ENCODE measurements at regions not wholly inside any gene's neighbourhood (a gene's known extent, or its start where the extent isn't known, plus 50 kb on each side); places are given as distances from the start of the nearest gene placed in this dataset.

DNA sequence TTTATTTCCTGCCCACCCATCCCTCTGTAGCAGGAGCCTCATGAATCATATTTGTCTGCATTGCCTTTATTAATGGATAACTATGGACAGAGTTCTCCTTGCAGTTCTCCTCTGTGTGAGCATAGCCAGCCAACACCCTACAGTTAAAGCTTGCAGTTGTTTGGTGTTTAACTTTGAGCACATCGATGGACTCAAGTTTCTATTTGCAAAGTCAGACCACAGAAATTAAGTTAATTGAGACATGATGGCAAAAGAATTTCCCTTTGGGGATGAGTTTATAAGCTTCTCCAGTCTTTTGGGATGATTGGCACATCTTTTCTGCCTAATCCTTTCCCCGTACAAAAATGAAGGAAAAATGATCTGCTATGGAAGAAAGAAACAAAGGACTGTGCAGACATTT is 398.9 kb upstream of the THBS1 start:
- no peak for DNase-seq (ENCODE audit: low spot score)
- Histone ChIP-seq H3K27ac (ENCODE audit: low read depth, low read length, poor library complexity, severe bottlenecking) (no peak overlapping the region), H3K36me3 (ENCODE audit: insufficient read depth, low read length, poor library complexity, severe bottlenecking) (no peaks in the 10 kb centered on the region), H3K4me1 (ENCODE audit: insufficient read depth, low read length, poor library complexity, severe bottlenecking) (no peaks in the 10 kb centered on the region), H3K9me3 (ENCODE audit: low read depth, low read length, poor library complexity, severe bottlenecking) (no peaks in the 10 kb centered on the region), H3K27me3 (replicated peaks; ENCODE audit: insufficient read depth, low read depth, low read length, poor library complexity) (peaks cover 24% of the 10 kb centered on the region), H3K4me3 (ENCODE audit: low read depth, low read length, poor library complexity, severe bottlenecking) (no peak overlapping the region)
- no TSS peak for BruUV-seq (replicated peaks)
- intact Hi-C loops (cut with micrococcal nuclease; ENCODE audit: unreplicated experiment), result no loop called here
- CTCF ChIA-PET, result no interaction called here
- POLR2A ChIA-PET (ENCODE audit: low non-redundant PET), result no interaction called here
- TF ChIP-seq EZH2 (IDR thresholded peaks at IDR 0.05; ENCODE audit: borderline replicate concordance, low read depth, low read length, poor library complexity, severe bottlenecking), result no peak
- TF ChIP-seq, protein P1, sequence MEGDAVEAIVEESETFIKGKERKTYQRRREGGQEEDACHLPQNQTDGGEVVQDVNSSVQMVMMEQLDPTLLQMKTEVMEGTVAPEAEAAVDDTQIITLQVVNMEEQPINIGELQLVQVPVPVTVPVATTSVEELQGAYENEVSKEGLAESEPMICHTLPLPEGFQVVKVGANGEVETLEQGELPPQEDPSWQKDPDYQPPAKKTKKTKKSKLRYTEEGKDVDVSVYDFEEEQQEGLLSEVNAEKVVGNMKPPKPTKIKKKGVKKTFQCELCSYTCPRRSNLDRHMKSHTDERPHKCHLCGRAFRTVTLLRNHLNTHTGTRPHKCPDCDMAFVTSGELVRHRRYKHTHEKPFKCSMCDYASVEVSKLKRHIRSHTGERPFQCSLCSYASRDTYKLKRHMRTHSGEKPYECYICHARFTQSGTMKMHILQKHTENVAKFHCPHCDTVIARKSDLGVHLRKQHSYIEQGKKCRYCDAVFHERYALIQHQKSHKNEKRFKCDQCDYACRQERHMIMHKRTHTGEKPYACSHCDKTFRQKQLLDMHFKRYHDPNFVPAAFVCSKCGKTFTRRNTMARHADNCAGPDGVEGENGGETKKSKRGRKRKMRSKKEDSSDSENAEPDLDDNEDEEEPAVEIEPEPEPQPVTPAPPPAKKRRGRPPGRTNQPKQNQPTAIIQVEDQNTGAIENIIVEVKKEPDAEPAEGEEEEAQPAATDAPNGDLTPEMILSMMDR (conservative IDR thresholded peaks at IDR 0.05; ENCODE audit: low read depth, low read length), result no peak

DNA sequence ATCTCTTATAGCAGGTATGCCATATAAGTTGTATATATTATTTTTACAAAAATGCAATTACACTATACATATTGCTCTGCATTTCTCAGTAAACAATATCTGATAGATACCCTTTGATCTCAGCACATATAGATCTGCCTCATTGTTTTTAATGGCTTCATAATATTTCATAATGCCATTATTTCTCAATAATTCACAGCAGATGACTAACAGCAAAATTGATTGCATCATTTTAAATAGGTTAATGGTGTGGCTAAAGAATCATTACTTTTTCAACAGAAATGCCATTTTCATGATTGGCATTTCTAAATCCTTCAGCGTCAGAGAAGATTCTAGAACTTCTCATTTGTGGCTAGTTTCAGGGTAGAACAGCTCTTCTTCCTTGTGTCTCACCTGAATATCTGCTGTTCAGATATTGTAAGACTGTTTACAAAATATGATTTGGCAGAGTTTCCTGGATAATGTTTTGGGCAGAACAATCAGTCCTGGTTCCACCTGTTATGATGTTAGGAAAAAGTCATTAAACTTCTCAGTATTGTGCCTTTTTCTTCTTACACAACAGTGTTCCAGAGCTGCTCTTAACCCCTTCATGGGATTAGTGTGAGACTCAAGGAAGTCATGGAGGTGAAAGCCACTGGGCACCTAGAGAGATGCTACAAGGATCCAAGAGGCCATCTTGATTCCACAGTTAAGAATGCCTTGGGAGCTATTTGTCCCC is 397.6 kb upstream of the THBS1 start:
- no peak for TF ChIP-seq EZH2 (IDR thresholded peaks at IDR 0.05; ENCODE audit: borderline replicate concordance, low read depth, low read length, poor library complexity, severe bottlenecking)
- TF ChIP-seq, protein P1 (conservative IDR thresholded peaks at IDR 0.05; ENCODE audit: low read depth, low read length), result no peak
- Histone ChIP-seq H3K27me3 (replicated peaks; ENCODE audit: insufficient read depth, low read depth, low read length, poor library complexity) (peaks cover 25% of the 10 kb centered on the region), H3K36me3 (ENCODE audit: insufficient read depth, low read length, poor library complexity, severe bottlenecking) (no peaks in the 10 kb centered on the region), H3K9me3 (ENCODE audit: low read depth, low read length, poor library complexity, severe bottlenecking) (no peaks in the 10 kb centered on the region), H3K27ac (ENCODE audit: low read depth, low read length, poor library complexity, severe bottlenecking) (no peak overlapping the region), H3K4me1 (ENCODE audit: insufficient read depth, low read length, poor library complexity, severe bottlenecking) (no peaks in the 10 kb centered on the region), H3K4me3 (ENCODE audit: low read depth, low read length, poor library complexity, severe bottlenecking) (no peak overlapping the region)
- no peak for DNase-seq (ENCODE audit: low spot score)
- POLR2A ChIA-PET (ENCODE audit: low non-redundant PET), result no interaction called here
- BruUV-seq (replicated peaks), result no TSS peak
- CTCF ChIA-PET, result no interaction called here
- intact Hi-C loops (cut with micrococcal nuclease; ENCODE audit: unreplicated experiment), result no loop called here

GRCh38 chr15:39184701-39185390 is 396.0 kb upstream of the THBS1 start:
- CTCF ChIA-PET, result no interaction called here
- Histone ChIP-seq H3K4me3 (ENCODE audit: low read depth, low read length, poor library complexity, severe bottlenecking) (no peak overlapping the region), H3K27me3 (replicated peaks; ENCODE audit: insufficient read depth, low read depth, low read length, poor library complexity) (peaks cover 21% of the 10 kb centered on the region), H3K27ac (ENCODE audit: low read depth, low read length, poor library complexity, severe bottlenecking) (no peak overlapping the region), H3K4me1 (ENCODE audit: insufficient read depth, low read length, poor library complexity, severe bottlenecking) (no peaks in the 10 kb centered on the region), H3K36me3 (ENCODE audit: insufficient read depth, low read length, poor library complexity, severe bottlenecking) (no peaks in the 10 kb centered on the region), H3K9me3 (ENCODE audit: low read depth, low read length, poor library complexity, severe bottlenecking) (no peaks in the 10 kb centered on the region)
- intact Hi-C loops (cut with micrococcal nuclease; ENCODE audit: unreplicated experiment), result no loop called here
- no peak for DNase-seq (ENCODE audit: low spot score)
- no peak for TF ChIP-seq EZH2 (IDR thresholded peaks at IDR 0.05; ENCODE audit: borderline replicate concordance, low read depth, low read length, poor library complexity, severe bottlenecking)
- TF ChIP-seq, protein P1 (conservative IDR thresholded peaks at IDR 0.05; ENCODE audit: low read depth, low read length), result no peak
- POLR2A ChIA-PET (ENCODE audit: low non-redundant PET), result no interaction called here
- BruUV-seq (replicated peaks), result no TSS peak
